ENCODE measurements at regions not wholly inside any gene's neighbourhood (a gene's known extent, or its start where the extent isn't known, plus 50 kb on each side); places are given as distances from the start of the nearest gene placed in this dataset.

GRCh38 chr12:9379023-9379742, 171.0 kb upstream of the PZP start:
- TF ChIP-seq CTCF (conservative IDR thresholded peaks at IDR 0.05; ENCODE audit: low read length), result no peak
- no peak for TF ChIP-seq EZH2phosphoT487 (IDR thresholded peaks at IDR 0.05; ENCODE audit: borderline replicate concordance, low read depth, low read length)
